ENCODE measurements at regions not wholly inside any gene's neighbourhood (a gene's known extent, or its start where the extent isn't known, plus 50 kb on each side); places are given as distances from the start of the nearest gene placed in this dataset.

GRCh38 chr2:238717084-238717483 lies 130.8 kb upstream of the TWIST2 start (continued):
- TF ChIP-seq USF1 (IDR thresholded peaks at IDR 0.05; ENCODE audit: borderline replicate concordance, low read depth) = no peak
- no peak for TF ChIP-seq EP300 (IDR thresholded peaks at IDR 0.05; ENCODE audit: borderline replicate concordance in 1 of 2, low read depth in 1 of 2, low read length in 1 of 2)
- TF ChIP-seq MEF2A (IDR thresholded peaks at IDR 0.05; ENCODE audit: borderline replicate concordance, low read depth) = no peak
- no peak for TF ChIP-seq FOSL2 (IDR thresholded peaks at IDR 0.05; ENCODE audit: borderline replicate concordance, low read depth)
- TF ChIP-seq JUND (IDR thresholded peaks at IDR 0.05) = no peak
- TF ChIP-seq GABPA (IDR thresholded peaks at IDR 0.05; ENCODE audit: low read depth) = no peak

GRCh38 chr2:238719641-238720040 lies 128.2 kb upstream of the TWIST2 start:
- H3K79me2 ChIP-seq (ENCODE audit: insufficient read depth) = no peaks in the 10 kb centered on the region
- ChIA-PET CTCF (no interaction called here), POLR2A (no interaction called here)
- no peaks in the 10 kb centered on the region for H3F3A ChIP-seq (replicated peaks; ENCODE audit: insufficient read depth)
- H3K27me3 ChIP-seq (ENCODE audit: insufficient read depth) = no peaks in the 10 kb centered on the region
- H3K27ac ChIP-seq (ENCODE audit: low read depth in 2 of 2, low read length in 1 of 2) = no peak overlapping the region
- no peaks in the 10 kb centered on the region for H4K20me1 ChIP-seq (ENCODE audit: insufficient read depth)
- H3K9me3 ChIP-seq = no peaks in the 10 kb centered on the region
- no peak for DNase-seq
- no peaks in the 10 kb centered on the region for H3K4me1 ChIP-seq (ENCODE audit: control insufficient read depth in 1 of 2, insufficient read depth in 2 of 2, low read depth in 1 of 2, low read length in 1 of 2)
- no peak overlapping the region for H3K9ac ChIP-seq
- no peak for TF ChIP-seq FOXJ3 (CRISPR knock-in tag; IDR thresholded peaks at IDR 0.05)
- no peak for TF ChIP-seq ELF1 (IDR thresholded peaks at IDR 0.05)
- no peak for TF ChIP-seq JUND (IDR thresholded peaks at IDR 0.05)
- no peak for TF ChIP-seq FOXM1 (IDR thresholded peaks at IDR 0.05; ENCODE audit: low read depth)
- TF ChIP-seq CTCF (IDR thresholded peaks at IDR 0.05) = no peak
- no peak for TF ChIP-seq RCOR1 (IDR thresholded peaks at IDR 0.05; ENCODE audit: low read length)
- no peak for TF ChIP-seq CHD2 (IDR thresholded peaks at IDR 0.05; ENCODE audit: low read length, partially characterized antibody)
- TF ChIP-seq MXI1 (IDR thresholded peaks at IDR 0.05; ENCODE audit: low read depth, low read length) = no peak
- no peak for TF ChIP-seq IRF3 (IDR thresholded peaks at IDR 0.05; ENCODE audit: low read depth, low read length)
- no peak for TF ChIP-seq NFIC (IDR thresholded peaks at IDR 0.05; ENCODE audit: borderline replicate concordance)
- no peak for TF ChIP-seq MAX (IDR thresholded peaks at IDR 0.05; ENCODE audit: low read depth)
- no peak for TF ChIP-seq RXRA (IDR thresholded peaks at IDR 0.05; ENCODE audit: borderline replicate concordance, low read depth)
- TF ChIP-seq GATA2 (CRISPR knock-in tag; IDR thresholded peaks at IDR 0.05) = no peak
- TF ChIP-seq MEF2A (IDR thresholded peaks at IDR 0.05; ENCODE audit: borderline replicate concordance, low read depth) = no peak
- TF ChIP-seq TEAD4 (IDR thresholded peaks at IDR 0.05; ENCODE audit: borderline replicate concordance, insufficient read depth) = no peak
- no peak for TF ChIP-seq TAF1 (IDR thresholded peaks at IDR 0.05; ENCODE audit: borderline replicate concordance, low read depth, low read length)
- no peak for TF ChIP-seq SMC3 (IDR thresholded peaks at IDR 0.05; ENCODE audit: low read depth, low read length)
- H3K36me3 ChIP-seq (replicated peaks in 1 of 2; ENCODE audit: control insufficient read depth in 1 of 2, insufficient read depth in 2 of 2, low read length in 1 of 2) = no peaks in the 10 kb centered on the region
- H3K9me2 ChIP-seq = no peaks in the 10 kb centered on the region
- H2AFZ ChIP-seq (ENCODE audit: low read depth) = no peak overlapping the region
- WGBS (ENCODE audit: low lambda C conversion rate) = 85% methylated on average over 8 of the region's 10 CpGs
- H3K4me3 ChIP-seq (ENCODE audit: low read depth in 2 of 2, low read length in 1 of 2) = no peak overlapping the region
- H3K4me2 ChIP-seq = no peak overlapping the region

All from SK-N-SH (cell line).